ENCODE measurements at regions not wholly inside any gene's neighbourhood (a gene's known extent, or its start where the extent isn't known, plus 50 kb on each side); places are given as distances from the start of the nearest gene placed in this dataset.
"Not testable (repeated sequence)": the region's sequence is repeated elsewhere in the genome, so short reads cannot be mapped to it uniquely, and the experiment has no call there.

GRCh38 chr5:106262395-106262794 is 1408.3 kb downstream of the EFNA5 start:
- no peak for DNase-seq
- in situ Hi-C loops (cut with HindIII; ENCODE audit: low pct_ligation_motif_present, low pct_unique_long_range_greater_than_20kb, low sequenced_read_pairs) = no loop called here

GRCh38 chr5:106259431-106260090 is 1411.2 kb downstream of the EFNA5 start:
- DNase-seq; in situ Hi-C loops (cut with HindIII; ENCODE audit: low pct_ligation_motif_present, low pct_unique_long_range_greater_than_20kb, low sequenced_read_pairs): not testable (repeated sequence)

GRCh38 chr5:106258591-106259125 is 1412.1 kb downstream of the EFNA5 start:
- no peak for DNase-seq
- in situ Hi-C loops (cut with HindIII; ENCODE audit: low pct_ligation_motif_present, low pct_unique_long_range_greater_than_20kb, low sequenced_read_pairs) = no loop called here

DNA sequence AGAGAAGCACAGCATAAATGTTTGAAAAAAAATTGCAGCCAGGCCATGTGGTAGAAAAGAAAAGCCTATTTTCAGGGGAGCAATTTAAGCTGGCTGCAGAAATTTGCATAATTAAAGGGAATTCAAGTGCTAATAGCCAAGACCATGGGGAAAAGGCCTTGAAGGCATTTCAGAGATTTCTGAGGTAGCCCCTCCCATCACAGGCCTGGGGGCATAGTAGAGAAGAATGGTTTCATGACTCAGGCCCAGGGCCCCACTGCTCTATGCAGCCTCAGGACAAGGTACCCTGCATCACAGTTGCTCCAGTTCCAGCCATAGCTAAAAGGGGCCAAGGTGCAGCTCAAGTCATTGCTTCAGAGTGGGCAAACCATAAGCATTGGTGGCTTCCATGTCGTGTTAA is 1416.0 kb downstream of the EFNA5 start:
- DNase-seq = no peak
- in situ Hi-C loops (cut with HindIII; ENCODE audit: low pct_ligation_motif_present, low pct_unique_long_range_greater_than_20kb, low sequenced_read_pairs) = no loop called here

DNA sequence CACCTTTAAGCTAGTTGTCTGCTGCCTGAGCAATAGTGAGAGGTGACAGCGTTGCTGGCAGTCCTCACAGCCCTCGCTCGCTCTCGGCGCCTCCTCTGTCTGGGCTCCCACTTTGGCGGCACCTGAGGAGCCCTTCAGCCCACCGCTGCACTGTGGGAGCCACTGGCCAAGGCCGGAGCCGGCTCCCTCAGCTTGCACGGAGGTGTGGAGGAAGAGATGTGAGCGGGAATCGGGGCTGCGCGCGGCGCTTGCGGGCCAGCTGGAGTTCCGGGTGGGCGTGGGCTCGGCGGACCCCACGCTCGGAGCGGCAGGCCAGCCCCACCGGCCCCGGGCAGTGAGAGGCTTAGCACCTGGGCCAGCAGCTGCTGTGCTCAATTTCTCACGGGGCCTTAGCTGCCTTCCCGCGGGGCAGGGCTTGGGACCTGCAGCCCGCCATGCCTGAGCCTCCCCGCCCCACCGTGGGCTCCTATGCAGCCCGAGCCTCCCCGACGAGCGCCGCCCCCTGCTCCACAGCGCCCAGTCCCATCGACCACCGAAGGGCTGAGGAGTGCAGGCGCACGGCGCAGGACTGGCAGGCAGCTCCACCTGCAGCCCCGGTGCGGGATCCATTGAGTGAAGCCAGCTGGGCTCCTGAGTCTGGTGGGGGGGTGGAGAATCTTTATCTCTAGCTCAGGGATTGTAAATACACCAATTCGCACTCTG is 1424.5 kb downstream of the EFNA5 start:
- DNase-seq; in situ Hi-C loops (cut with HindIII; ENCODE audit: low pct_ligation_motif_present, low pct_unique_long_range_greater_than_20kb, low sequenced_read_pairs): not testable (repeated sequence)

GRCh38 chr5:106241409-106241808 is 1429.3 kb downstream of the EFNA5 start:
- in situ Hi-C loops (cut with HindIII; ENCODE audit: low pct_ligation_motif_present, low pct_unique_long_range_greater_than_20kb, low sequenced_read_pairs) = no loop called here
- no peak for DNase-seq

- in situ Hi-C loops (cut with HindIII; ENCODE audit: low pct_ligation_motif_present, low pct_unique_long_range_greater_than_20kb, low sequenced_read_pairs) = no loop called here
Observed at GRCh38 chr5:106205916-106206571, 1464.7 kb downstream of the EFNA5 start.

GRCh38 chr5:106202035-106202434 is 1468.7 kb downstream of the EFNA5 start:
- no peak for DNase-seq
- in situ Hi-C loops (cut with HindIII; ENCODE audit: low pct_ligation_motif_present, low pct_unique_long_range_greater_than_20kb, low sequenced_read_pairs) = no loop called here

More at GRCh38 chr5:106205916-106206571, 1464.7 kb downstream of the EFNA5 start:
- no peak for DNase-seq

DNA sequence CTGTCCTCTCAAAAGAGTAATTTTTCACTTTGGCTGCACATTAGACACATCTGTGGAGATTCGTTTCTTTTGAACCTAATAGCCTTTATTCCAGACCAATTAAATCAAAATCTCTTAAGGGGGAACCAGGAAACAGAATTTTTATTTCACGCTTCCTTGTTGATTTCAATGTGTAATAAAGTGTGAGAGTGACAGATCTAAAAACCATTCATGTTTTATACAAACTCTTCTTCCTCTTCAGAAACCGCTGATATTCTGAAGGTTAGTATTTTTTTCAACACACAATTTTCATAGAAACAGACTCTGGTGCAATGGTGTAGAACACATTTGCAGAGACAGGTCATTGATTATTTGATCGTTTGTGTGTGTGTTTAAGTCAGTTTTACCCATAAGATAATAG is 1469.8 kb downstream of the EFNA5 start:
- in situ Hi-C loops (cut with HindIII; ENCODE audit: low pct_ligation_motif_present, low pct_unique_long_range_greater_than_20kb, low sequenced_read_pairs) = no loop called here
- no peak for DNase-seq

DNA sequence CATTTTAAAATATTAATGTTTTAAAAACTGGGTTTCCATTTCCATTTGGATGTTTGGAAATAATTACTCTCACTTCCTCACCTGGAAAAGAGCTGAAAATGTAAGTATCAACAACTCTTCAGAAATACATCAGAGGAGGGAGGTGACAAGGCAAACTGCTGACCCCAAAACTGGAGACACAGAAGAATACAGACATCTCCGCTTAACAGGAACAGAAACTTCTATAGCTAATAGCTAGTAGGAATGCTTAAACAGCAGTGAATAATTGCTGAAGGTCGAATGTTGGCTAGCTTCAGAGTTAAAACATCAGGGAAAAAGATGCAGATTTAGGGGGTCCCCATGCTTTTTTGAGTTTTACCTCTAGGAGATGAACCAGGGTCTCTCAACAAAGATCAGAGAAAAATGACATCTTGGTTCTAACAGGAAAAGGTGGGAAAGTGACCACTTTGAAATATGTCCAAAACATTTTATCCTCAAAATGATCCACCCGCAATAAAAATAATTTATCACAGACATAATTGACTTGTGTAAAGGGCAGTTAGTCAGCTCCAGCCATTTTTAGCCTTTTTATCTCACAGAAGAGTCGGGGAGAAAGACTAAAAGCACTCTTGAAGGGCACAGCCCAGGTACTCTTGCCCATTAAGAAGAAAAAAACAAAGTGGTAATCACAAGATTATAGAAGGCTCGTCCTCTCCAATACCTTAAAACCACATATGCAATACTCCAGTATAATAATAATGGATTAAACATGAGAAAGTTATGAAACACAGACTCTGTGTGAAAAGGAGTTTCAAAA is 1474.9 kb downstream of the EFNA5 start:
- DNase-seq = no peak
- in situ Hi-C loops (cut with HindIII; ENCODE audit: low pct_ligation_motif_present, low pct_unique_long_range_greater_than_20kb, low sequenced_read_pairs) = no loop called here

- DNase-seq = no peak
- in situ Hi-C loops (cut with HindIII; ENCODE audit: low pct_ligation_motif_present, low pct_unique_long_range_greater_than_20kb, low sequenced_read_pairs) = no loop called here
Observed at GRCh38 chr5:106189121-106189809, 1481.5 kb downstream of the EFNA5 start.

- in situ Hi-C loops (cut with HindIII; ENCODE audit: low pct_ligation_motif_present, low pct_unique_long_range_greater_than_20kb, low sequenced_read_pairs) = no loop called here
- DNase-seq = no peak
Observed at GRCh38 chr5:106185661-106186081, 1485.1 kb downstream of the EFNA5 start.

GRCh38 chr5:106174903-106175302 is 1495.8 kb downstream of the EFNA5 start:
- in situ Hi-C loops (cut with HindIII; ENCODE audit: low pct_ligation_motif_present, low pct_unique_long_range_greater_than_20kb, low sequenced_read_pairs) = no loop called here
- no peak for DNase-seq

GRCh38 chr5:106172681-106173532 is 1497.8 kb downstream of the EFNA5 start:
- in situ Hi-C loops (cut with HindIII; ENCODE audit: low pct_ligation_motif_present, low pct_unique_long_range_greater_than_20kb, low sequenced_read_pairs) = no loop called here
- DNase-seq = no peak

DNA sequence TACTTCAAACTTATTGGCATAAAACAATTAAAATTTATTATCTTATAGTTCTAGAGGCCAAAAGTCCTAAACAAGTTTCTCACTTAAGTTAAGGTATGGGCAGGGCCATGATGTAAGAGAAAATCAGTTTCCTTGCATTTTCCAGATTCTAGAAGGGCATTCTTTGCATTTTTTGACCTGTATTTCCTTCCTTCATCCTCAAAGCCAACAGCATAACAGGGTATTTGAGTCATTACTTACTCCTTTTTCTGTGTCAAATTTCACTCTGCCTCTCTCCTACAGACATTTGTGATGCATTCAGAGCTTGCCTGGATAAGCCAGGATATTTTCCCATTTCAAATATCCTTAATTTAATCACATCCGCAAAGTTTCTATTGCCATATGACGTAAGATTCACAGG is 1499.0 kb downstream of the EFNA5 start:
- in situ Hi-C loops (cut with HindIII; ENCODE audit: low pct_ligation_motif_present, low pct_unique_long_range_greater_than_20kb, low sequenced_read_pairs) = no loop called here
- DNase-seq = no peak

DNA sequence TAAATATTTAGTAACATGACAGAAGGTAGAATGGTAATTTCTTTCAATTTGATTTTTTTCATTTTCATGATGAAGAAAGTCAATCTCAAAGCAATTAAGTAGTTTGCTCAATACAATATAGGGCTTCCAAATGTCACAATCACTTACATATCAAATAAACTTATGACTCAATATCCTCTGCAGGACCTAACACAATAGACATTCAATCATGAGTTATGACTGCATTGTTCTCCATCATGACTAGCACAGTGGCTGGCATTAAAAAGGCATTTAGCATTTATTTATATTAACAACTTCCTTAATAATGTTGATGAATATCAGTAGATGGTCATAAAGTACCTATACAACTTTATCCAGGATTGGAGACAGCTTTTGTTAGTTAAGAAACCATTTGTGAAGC is 1499.6 kb downstream of the EFNA5 start:
- no peak for DNase-seq
- in situ Hi-C loops (cut with HindIII; ENCODE audit: low pct_ligation_motif_present, low pct_unique_long_range_greater_than_20kb, low sequenced_read_pairs) = no loop called here

DNA sequence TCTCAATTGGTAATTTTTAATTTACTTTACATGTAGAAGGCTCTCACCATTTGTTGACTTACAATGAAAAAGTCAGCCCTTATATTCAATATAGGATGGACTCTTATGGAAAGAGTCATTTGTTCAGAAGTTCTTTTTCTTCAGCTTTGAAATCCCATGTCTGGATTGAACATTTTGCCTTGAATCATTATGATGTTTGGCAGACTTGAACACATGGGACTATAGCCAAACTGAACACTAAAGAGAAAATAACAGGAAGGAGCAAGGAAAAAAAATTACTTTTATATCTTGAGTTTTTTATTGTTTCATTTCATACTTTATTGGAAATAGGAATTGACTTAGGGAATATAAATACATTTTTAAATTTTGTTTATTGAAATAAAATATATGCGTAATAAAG is 1503.0 kb downstream of the EFNA5 start:
- DNase-seq = no peak
- in situ Hi-C loops (cut with HindIII; ENCODE audit: low pct_ligation_motif_present, low pct_unique_long_range_greater_than_20kb, low sequenced_read_pairs) = no loop called here
